Ishikawa (cell line): ENCODE measurements at regions not wholly inside any gene's neighbourhood (a gene's known extent, or its start where the extent isn't known, plus 50 kb on each side); places are given as distances from the start of the nearest gene placed in this dataset.

Source experiments
- CEBPB ChIP-seq: IDR thresholded peaks from 2 replicates; pipeline ENCODE4 v1.6.1; 2012
- EGR1 ChIP-seq: IDR thresholded peaks from 2 replicates; pipeline ENCODE4 v1.6.1; 2012
- EP300 ChIP-seq: IDR thresholded peaks from 2 replicates; pipeline ENCODE4 v1.6.1; 2012; ENCODE audit warnings: borderline replicate concordance
- RAD21 ChIP-seq: IDR thresholded peaks from 2 replicates; pipeline ENCODE4 v1.6.1; 2012; ENCODE audit warnings: low read depth
- TAF1 ChIP-seq: IDR thresholded peaks from 2 replicates; pipeline ENCODE4 v1.6.1; 2012; ENCODE audit warnings: low read depth, mild to moderate bottlenecking
- TCF12 ChIP-seq: IDR thresholded peaks from 2 replicates; pipeline ENCODE4 v1.6.1; 2012; ENCODE audit warnings: low read depth
- TEAD4 ChIP-seq: IDR thresholded peaks from 2 replicates; pipeline ENCODE4 v1.6.1; 2012
- YY1 ChIP-seq: IDR thresholded peaks from 2 replicates; pipeline ENCODE4 v1.6.1; 2012; ENCODE audit warnings: low read depth
- ZBTB7A ChIP-seq: IDR thresholded peaks from 2 replicates; pipeline ENCODE4 v1.6.1; 2012; ENCODE audit warnings: low read depth
- TF ChIP-seq, protein P1 (sequence below): IDR thresholded peaks from 2 replicates; pipeline ENCODE4 v1.6.1; 2012
- TF ChIP-seq, protein P2 (sequence below): IDR thresholded peaks from 2 replicates; pipeline ENCODE4 v1.6.1; 2012; ENCODE audit warnings: low read depth, mild to moderate bottlenecking
- TF ChIP-seq, protein P3 (sequence below): IDR thresholded peaks from 2 replicates; pipeline ENCODE4 v1.6.1; 2012

DNA sequence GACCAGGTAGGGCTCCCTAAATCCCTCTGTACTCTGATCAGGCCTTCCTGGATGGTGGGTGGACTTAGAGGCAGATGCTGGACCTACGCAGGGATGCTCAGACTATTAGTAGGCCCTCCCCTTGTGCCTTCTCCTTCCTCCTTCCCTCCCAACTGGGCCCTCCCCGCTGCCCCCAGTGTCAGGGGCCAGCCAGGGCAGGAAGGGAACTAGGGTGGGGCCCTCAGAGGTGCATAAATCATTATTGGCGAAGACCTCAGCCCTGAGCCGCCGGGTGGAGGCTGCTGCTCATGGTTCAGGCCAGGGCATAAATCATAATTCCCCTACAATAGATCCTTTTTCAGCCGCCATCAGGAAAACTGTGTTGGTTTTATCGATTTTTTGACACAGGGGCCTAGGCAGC, 81.4 kb downstream of the MRM1 start:
- TF ChIP-seq RAD21 (no peak), TEAD4 (no peak), YY1 (no peak), TCF12 (no peak), TAF1 (no peak), EP300 (no peak), EGR1 (no peak), CEBPB (no peak), ZBTB7A (no peak)
- TF ChIP-seq, protein P1, sequence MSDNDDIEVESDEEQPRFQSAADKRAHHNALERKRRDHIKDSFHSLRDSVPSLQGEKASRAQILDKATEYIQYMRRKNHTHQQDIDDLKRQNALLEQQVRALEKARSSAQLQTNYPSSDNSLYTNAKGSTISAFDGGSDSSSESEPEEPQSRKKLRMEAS = no peak
- TF ChIP-seq, protein P2, sequence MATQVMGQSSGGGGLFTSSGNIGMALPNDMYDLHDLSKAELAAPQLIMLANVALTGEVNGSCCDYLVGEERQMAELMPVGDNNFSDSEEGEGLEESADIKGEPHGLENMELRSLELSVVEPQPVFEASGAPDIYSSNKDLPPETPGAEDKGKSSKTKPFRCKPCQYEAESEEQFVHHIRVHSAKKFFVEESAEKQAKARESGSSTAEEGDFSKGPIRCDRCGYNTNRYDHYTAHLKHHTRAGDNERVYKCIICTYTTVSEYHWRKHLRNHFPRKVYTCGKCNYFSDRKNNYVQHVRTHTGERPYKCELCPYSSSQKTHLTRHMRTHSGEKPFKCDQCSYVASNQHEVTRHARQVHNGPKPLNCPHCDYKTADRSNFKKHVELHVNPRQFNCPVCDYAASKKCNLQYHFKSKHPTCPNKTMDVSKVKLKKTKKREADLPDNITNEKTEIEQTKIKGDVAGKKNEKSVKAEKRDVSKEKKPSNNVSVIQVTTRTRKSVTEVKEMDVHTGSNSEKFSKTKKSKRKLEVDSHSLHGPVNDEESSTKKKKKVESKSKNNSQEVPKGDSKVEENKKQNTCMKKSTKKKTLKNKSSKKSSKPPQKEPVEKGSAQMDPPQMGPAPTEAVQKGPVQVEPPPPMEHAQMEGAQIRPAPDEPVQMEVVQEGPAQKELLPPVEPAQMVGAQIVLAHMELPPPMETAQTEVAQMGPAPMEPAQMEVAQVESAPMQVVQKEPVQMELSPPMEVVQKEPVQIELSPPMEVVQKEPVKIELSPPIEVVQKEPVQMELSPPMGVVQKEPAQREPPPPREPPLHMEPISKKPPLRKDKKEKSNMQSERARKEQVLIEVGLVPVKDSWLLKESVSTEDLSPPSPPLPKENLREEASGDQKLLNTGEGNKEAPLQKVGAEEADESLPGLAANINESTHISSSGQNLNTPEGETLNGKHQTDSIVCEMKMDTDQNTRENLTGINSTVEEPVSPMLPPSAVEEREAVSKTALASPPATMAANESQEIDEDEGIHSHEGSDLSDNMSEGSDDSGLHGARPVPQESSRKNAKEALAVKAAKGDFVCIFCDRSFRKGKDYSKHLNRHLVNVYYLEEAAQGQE = no peak
- TF ChIP-seq, protein P3, sequence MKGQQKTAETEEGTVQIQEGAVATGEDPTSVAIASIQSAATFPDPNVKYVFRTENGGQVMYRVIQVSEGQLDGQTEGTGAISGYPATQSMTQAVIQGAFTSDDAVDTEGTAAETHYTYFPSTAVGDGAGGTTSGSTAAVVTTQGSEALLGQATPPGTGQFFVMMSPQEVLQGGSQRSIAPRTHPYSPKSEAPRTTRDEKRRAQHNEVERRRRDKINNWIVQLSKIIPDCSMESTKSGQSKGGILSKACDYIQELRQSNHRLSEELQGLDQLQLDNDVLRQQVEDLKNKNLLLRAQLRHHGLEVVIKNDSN = no peak
